ENCODE measurements at regions not wholly inside any gene's neighbourhood (a gene's known extent, or its start where the extent isn't known, plus 50 kb on each side); places are given as distances from the start of the nearest gene placed in this dataset.

GRCh38 chr3:170759511-170760173 lies 110.4 kb downstream of the RPL22L1 start:
- peak overlapping the region in 1 of 21 experiments; percentile 20 for H3K27ac ChIP-seq
- no peak overlapping the region for H3K4me3 ChIP-seq

DNA sequence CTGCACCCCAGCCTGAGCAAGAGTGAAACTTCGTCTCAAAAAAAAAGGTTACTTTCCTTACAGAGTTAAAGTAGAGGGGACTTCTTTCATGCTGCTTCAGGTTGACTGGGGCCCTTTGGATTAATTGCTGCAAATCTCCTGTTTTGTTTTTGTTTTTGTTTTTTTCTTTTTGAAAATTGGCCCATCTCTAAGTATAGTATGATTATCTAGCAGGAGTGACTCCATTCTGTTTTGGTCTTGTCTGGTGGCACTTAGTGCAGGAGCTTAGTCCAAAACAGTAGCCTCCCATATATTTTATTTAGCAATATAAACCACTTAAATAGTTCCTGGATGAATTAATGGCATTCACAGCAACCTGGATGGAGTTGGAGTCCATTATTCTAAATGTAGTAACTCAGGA lies 113.0 kb downstream of the RPL22L1 start:
- Histone ChIP-seq H3K27ac (no peak overlapping the region), H3K4me3 (no peak overlapping the region)

GRCh38 chr3:170754311-170754693 lies 115.7 kb downstream of the RPL22L1 start:
- H3K27ac ChIP-seq: peak overlapping the region in 1 of 21 experiments; percentile 40
- H3K4me3 ChIP-seq: no peak overlapping the region

GRCh38 chr3:170753421-170754310 lies 116.3 kb downstream of the RPL22L1 start:
- H3K27ac ChIP-seq: peak overlapping the region in 2 of 21 experiments; percentile 26 to 80
- no peak overlapping the region for H3K4me3 ChIP-seq

DNA sequence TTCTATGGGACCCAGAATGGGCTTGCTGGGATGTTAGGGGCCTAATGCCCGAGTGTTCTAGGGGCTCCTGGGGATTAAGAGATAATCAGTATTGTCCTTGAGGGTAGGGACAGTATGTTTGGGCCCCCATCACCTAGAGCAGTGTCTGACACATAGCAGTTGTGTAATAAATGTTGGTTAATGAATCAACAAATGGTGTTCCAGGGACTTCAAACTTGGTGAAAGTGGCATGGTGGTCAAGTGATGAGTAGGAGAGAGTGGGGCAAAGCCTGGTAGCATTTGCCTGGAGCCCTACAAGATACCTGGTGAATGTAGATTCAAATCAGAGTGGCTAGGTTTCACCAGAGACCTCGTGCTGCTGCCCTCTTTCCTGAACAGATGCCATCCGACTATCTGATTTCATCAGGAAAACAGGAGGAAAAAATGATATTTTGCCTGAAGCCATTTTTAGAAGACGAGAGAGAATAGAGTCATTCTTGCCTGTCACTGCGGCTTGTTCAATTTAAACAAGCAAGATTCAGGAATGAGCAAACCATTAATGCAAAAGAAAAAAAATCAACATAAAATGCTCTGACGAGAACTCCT lies 117.3 kb downstream of the RPL22L1 start:
- Histone ChIP-seq H3K4me3 (no peak overlapping the region), H3K27ac (peak overlapping the region in 12 of 21 experiments; percentile 7 to 80 (median 26))

DNA sequence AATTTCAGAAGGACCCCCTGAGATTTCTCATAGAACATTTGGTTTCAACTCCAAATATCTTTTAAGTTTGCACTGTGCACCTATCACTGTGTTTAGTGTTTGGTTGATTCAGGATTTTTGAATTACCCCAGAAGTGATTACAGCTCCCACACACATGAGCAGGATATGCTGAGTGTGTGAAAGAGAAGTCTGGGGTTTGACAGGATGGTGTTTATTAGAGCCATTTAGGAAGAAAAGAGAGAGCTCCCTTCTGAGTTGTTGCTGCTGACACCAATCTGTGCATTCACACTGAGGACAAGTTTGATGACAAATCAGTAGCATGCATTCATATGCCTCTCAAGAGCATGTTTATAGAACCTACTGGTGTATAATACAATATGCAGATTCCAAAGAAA lies 118.1 kb downstream of the RPL22L1 start:
- H3K4me3 ChIP-seq: no peak overlapping the region
- peak overlapping the region in 12 of 21 experiments; percentile 2 to 80 (median 38) for H3K27ac ChIP-seq

- no peak overlapping the region for H3K4me3 ChIP-seq
- peak overlapping the region in 11 of 21 experiments; percentile 2 to 80 (median 50) for H3K27ac ChIP-seq
These were observed 118.7 kb downstream of the RPL22L1 start for GRCh38 chr3:170751083-170751898.

GRCh38 chr3:170750478-170750830 lies 119.5 kb downstream of the RPL22L1 start:
- Histone ChIP-seq H3K27ac (peak overlapping the region in 4 of 21 experiments; percentile 2 to 80 (median 36)), H3K4me3 (no peak overlapping the region)

- Histone ChIP-seq H3K4me3 (no peak overlapping the region), H3K27ac (peak overlapping the region in 3 of 21 experiments; percentile 11 to 80 (median 25))
These were observed 120.1 kb downstream of the RPL22L1 start for GRCh38 chr3:170749765-170750477.

GRCh38 chr3:170749185-170749584 lies 120.8 kb downstream of the RPL22L1 start:
- H3K27ac ChIP-seq: peak overlapping the region in 1 of 21 experiments; percentile 5
- no peak overlapping the region for H3K4me3 ChIP-seq

DNA sequence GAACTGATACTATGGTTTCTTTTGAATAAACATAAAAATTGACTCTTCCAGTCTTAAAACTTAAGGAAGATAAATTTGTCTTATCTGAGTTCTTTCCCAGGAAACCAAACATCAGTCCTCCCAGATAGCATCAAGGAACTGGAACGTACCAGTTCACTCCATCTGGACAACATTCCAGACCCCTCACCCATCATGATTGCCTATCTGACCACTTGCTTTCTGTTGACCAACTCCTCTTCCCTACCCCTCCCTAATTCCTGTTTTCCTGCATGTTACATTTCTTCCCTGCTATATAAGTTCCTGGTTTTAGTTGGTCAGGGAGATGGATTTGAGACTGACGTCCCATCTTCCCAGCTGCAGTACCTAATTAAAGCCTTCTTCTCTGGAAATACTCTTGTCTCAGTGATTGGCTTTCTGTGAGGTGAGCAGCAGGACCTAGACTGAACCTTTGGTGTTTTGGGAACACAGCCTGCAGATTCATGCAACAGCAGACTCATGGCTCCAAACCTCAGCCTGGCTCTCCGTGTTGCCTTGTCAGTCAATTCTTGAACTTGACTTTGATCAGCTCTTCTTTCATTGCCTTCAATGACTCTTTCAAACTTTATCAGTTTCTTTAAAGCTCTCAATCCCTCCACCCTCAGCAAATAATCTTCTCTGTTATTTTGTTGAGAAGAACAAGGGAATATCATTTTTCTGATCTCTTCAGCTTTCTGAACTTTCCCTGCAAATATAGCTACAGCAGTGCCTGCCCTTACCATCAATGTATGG lies 123.6 kb downstream of the RPL22L1 start:
- no peak overlapping the region for H3K4me3 ChIP-seq
- no peak overlapping the region for H3K27ac ChIP-seq

GRCh38 chr3:170745211-170745718 lies 124.7 kb downstream of the RPL22L1 start:
- no peak overlapping the region for H3K27ac ChIP-seq

DNA sequence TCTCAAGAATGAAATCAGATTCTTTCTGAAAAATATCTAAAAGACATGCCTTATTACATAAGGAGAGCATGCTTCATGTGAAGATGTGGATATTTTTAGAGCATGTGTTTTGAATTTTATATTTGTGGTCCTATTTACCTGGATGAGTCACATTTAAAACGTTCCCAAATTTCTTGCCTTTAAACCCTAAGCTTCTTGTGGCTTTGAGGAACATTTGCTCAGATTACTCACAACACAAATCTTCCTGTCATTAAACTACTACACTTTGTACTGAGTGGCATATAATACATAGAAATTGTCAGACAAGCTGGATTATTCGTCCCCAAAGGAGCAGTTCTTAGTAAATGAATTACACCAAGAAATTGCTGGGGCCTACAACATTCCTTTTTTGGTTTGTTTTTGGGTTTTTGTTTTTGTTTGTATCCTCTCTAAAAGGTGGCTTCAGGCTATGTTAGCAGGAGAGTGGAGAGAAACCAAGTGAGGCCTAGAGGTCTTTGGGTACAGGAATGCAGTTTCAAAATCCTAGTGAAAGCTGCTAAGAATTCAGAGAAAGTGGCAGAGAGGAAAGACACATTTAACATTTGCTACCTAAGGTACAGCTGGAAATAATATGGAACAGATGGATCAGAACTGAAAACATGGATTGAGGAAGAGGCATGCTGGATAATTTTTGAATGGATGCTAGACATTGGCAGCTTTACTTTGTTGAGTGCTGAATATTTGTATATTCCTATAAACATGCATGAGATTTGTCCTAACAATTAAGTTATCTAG lies 128.1 kb downstream of the RPL22L1 start:
- Histone ChIP-seq H3K4me3 (no peak overlapping the region), H3K27ac (peak overlapping the region in 9 of 21 experiments; percentile 1 to 84 (median 64))

More at GRCh38 chr3:170745211-170745718, 124.7 kb downstream of the RPL22L1 start:
- H3K4me3 ChIP-seq: no peak overlapping the region

- H3K4me3 ChIP-seq: no peak overlapping the region
- peak overlapping the region in 16 of 21 experiments; percentile 1 to 84 (median 58) for H3K27ac ChIP-seq
These were observed 129.0 kb downstream of the RPL22L1 start for GRCh38 chr3:170740726-170741591.

DNA sequence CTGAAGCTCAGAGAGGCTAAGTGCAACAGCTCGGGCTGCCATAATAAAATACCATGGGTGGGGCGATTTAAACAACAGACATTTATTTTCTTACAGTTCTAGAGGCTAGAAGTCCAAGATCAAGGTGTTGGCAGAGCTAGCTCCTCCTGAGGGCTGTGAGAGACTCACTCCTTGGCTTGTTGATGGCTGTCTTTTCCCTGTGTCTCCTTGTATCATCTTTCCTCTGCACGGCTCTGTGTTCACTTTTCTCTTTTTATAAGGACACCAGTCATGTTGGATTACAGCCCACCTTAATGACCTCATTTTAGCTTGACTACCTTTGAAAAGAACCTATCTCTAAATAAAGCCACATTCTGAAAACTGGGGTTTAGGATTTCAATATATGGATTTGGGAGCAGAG lies 129.7 kb downstream of the RPL22L1 start:
- Histone ChIP-seq H3K27ac (peak overlapping the region in 14 of 21 experiments; percentile 1 to 84 (median 64)), H3K4me3 (no peak overlapping the region)

- Histone ChIP-seq H3K27ac (peak overlapping the region in 2 of 21 experiments; percentile 14 to 68), H3K4me3 (no peak overlapping the region)
These were observed 130.6 kb downstream of the RPL22L1 start for GRCh38 chr3:170739410-170739809.
